ENCODE measurements at regions not wholly inside any gene's neighbourhood (a gene's known extent, or its start where the extent isn't known, plus 50 kb on each side); places are given as distances from the start of the nearest gene placed in this dataset.

GRCh38 chr6:19013026-19013705, 626.0 kb downstream of the RNF144B start:
- DNase-seq (ENCODE audit: insufficient read length, low spot score) (no peak), FAIRE-seq (no peak)

GRCh38 chr6:19024737-19025136, 637.6 kb downstream of the RNF144B start:
- FAIRE-seq (peak; percentile 60), DNase-seq (ENCODE audit: insufficient read length, low spot score) (peak; percentile 3)

GRCh38 chr6:19028201-19028600, 641.1 kb downstream of the RNF144B start:
- DNase-seq (ENCODE audit: insufficient read length, low spot score) (no peak), FAIRE-seq (no peak)

GRCh38 chr6:19032591-19033295, 645.6 kb downstream of the RNF144B start:
- FAIRE-seq, result no peak

GRCh38 chr6:19033683-19034082, 646.5 kb downstream of the RNF144B start:
- DNase-seq (ENCODE audit: insufficient read length, low spot score) (no peak), FAIRE-seq (no peak)

More at GRCh38 chr6:19032591-19033295, 645.6 kb downstream of the RNF144B start:
- no peak for DNase-seq (ENCODE audit: insufficient read length, low spot score)

GRCh38 chr6:19034986-19035385, 647.8 kb downstream of the RNF144B start:
- FAIRE-seq (no peak), DNase-seq (ENCODE audit: insufficient read length, low spot score) (no peak)

GRCh38 chr6:19035461-19036195, 648.5 kb downstream of the RNF144B start:
- DNase-seq (ENCODE audit: insufficient read length, low spot score) (no peak), FAIRE-seq (no peak)

GRCh38 chr6:19036196-19036555, 649.0 kb downstream of the RNF144B start:
- no peak for DNase-seq (ENCODE audit: insufficient read length, low spot score)
- FAIRE-seq, result no peak

GRCh38 chr6:19037607-19038006, 650.5 kb downstream of the RNF144B start:
- no peak for FAIRE-seq
- no peak for DNase-seq (ENCODE audit: insufficient read length, low spot score)

- no peak for FAIRE-seq
Observed at GRCh38 chr6:19039287-19039686, 652.1 kb downstream of the RNF144B start.

GRCh38 chr6:19041906-19042305, 654.8 kb downstream of the RNF144B start:
- FAIRE-seq, result no peak
- DNase-seq (ENCODE audit: insufficient read length, low spot score), result no peak

More at GRCh38 chr6:19039287-19039686, 652.1 kb downstream of the RNF144B start:
- no peak for DNase-seq (ENCODE audit: insufficient read length, low spot score)

GRCh38 chr6:19042420-19042819, 655.3 kb downstream of the RNF144B start:
- DNase-seq (ENCODE audit: insufficient read length, low spot score) (no peak), FAIRE-seq (no peak)

GRCh38 chr6:19050765-19051164, 663.6 kb downstream of the RNF144B start:
- no peak for FAIRE-seq
- no peak for DNase-seq (ENCODE audit: insufficient read length, low spot score)

GRCh38 chr6:19052219-19052618, 665.1 kb downstream of the RNF144B start:
- FAIRE-seq, result no peak
- no peak for DNase-seq (ENCODE audit: insufficient read length, low spot score)

GRCh38 chr6:19059102-19059501, 672.0 kb downstream of the RNF144B start:
- no peak for FAIRE-seq
- DNase-seq (ENCODE audit: insufficient read length, low spot score), result no peak

GRCh38 chr6:19067165-19067564, 680.0 kb downstream of the RNF144B start:
- FAIRE-seq (no peak), DNase-seq (ENCODE audit: insufficient read length, low spot score) (no peak)

- DNase-seq (ENCODE audit: insufficient read length, low spot score) (no peak), FAIRE-seq (no peak)
Observed at GRCh38 chr6:19070520-19070919, 683.4 kb downstream of the RNF144B start.

GRCh38 chr6:19083801-19084200, 696.7 kb downstream of the RNF144B start:
- FAIRE-seq (no peak), DNase-seq (ENCODE audit: insufficient read length, low spot score) (no peak)

GRCh38 chr6:19086480-19086879, 699.3 kb downstream of the RNF144B start:
- FAIRE-seq (no peak), DNase-seq (ENCODE audit: insufficient read length, low spot score) (no peak)

- FAIRE-seq (no peak), DNase-seq (ENCODE audit: insufficient read length, low spot score) (no peak)
Observed at GRCh38 chr6:19087296-19087695, 700.1 kb downstream of the RNF144B start.

- no peak for FAIRE-seq
Observed at GRCh38 chr6:19087897-19088296, 700.7 kb downstream of the RNF144B start.

GRCh38 chr6:19100752-19101151, 713.6 kb downstream of the RNF144B start:
- FAIRE-seq, result no peak

More at GRCh38 chr6:19087897-19088296, 700.7 kb downstream of the RNF144B start:
- no peak for DNase-seq (ENCODE audit: insufficient read length, low spot score)

More at GRCh38 chr6:19100752-19101151, 713.6 kb downstream of the RNF144B start:
- DNase-seq (ENCODE audit: insufficient read length, low spot score), result no peak

All from HTR-8/SVneo (cell line).